Body of pancreas (tissue), 4 donors: ENCODE measurements at regions not wholly inside any gene's neighbourhood (a gene's known extent, or its start where the extent isn't known, plus 50 kb on each side); places are given as distances from the start of the nearest gene placed in this dataset.

Source experiments
- ATAC-seq: fragments of 150-250 bp; one replicate; pipeline ENCODE4 v1.9.1; 2016
- DNase-seq, 4 donors: peaks; one replicate each; pipeline ENCODE4 v3.0.0-alpha.2; 2019
- H3K27ac ChIP-seq, 4 donors: fragments of 200-600 bp; sonication (generic); 1 replicate in 3 of 4; 2 replicates in 1 of 4; pipeline versions ENCODE4 v1.5.1 to v1.6.1; 2016 to 2019; ENCODE audit warnings: mild to moderate bottlenecking in 1 of 4, mixed read lengths in 1 of 4, moderate library complexity in 1 of 4
- H3K27me3 ChIP-seq, 2 donors: fragments of 200-600 bp; sonication (generic); one replicate each; pipeline ENCODE4 v1.6.0; 2016; ENCODE audit warnings: mild to moderate bottlenecking in 1 of 2
- H3K36me3 ChIP-seq, 2 donors: fragments of 200-600 bp; sonication (generic); replicated peaks in 1 of 2; 2 replicates each; pipeline ENCODE4 v1.5.1; 2016; ENCODE audit warnings: low read depth in 2 of 2; ENCODE audit not compliant: insufficient read depth in 1 of 2
- H3K4me1 ChIP-seq: fragments of 200-600 bp; sonication (generic); one replicate; pipeline ENCODE4 v1.6.0; 2016
- H3K4me3 ChIP-seq, 2 donors: fragments of 200-600 bp; sonication (generic); 1 replicate in 1 of 2; 2 replicates in 1 of 2; pipeline ENCODE4 v1.5.1; 2016 to 2019
- H3K9me3 ChIP-seq, 3 donors: fragments of 200-600 bp; sonication (generic); 1 replicate in 2 of 3; 2 replicates in 1 of 3; pipeline ENCODE4 v1.5.1; 2016
- POLR2A ChIP-seq, 3 donors: fragments of 450-650 bp; IDR thresholded peaks; one replicate each; pipeline ENCODE4 v1.6.1; 2016; ENCODE audit warnings: antibody characterized with exemption in 3 of 3, mild to moderate bottlenecking in 2 of 3
- WGBS, 2 donors: methylation state at CpG; one replicate each; pipeline ENCODE4 v1.1.5; 2017; 5-methylcytosine and 5-hydroxymethylcytosine counted together
- intact Hi-C: fragments of 100-400 bp; cut with DNase I; formaldehyde crosslinking; loops from one replicate; pipeline ENCODE4 v1.15.1; 2023
- TF ChIP-seq, protein P1 (sequence below), 7 experiments: fragments of 450-650 bp in 4 of 7; fragments of 200-600 bp in 3 of 7; sonication (generic) in 3 of 7; IDR thresholded peaks; one replicate each; pipeline ENCODE4 v1.5.1; 2016 to 2019; ENCODE audit warnings: antibody characterized with exemption in 7 of 7

DNA sequence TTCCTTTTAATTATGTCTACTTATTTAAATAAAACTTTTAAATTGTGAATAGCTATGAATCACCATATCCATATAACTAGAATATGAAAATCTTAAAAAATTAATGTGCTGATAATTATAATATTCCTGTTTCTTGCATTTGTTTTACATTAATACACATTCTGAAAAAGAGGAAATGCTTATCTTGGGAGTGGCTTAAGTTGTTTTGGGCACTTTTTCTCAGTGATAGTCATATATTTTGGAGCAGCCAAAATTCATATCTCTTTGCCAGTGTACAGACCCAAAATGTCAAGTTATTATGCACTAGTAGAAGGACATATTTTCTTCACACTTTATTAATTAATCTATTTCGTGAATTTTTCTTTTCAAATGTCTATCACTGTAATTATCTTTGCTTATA is 838.5 kb downstream of the USP25 start:
- TF ChIP-seq, protein P1, sequence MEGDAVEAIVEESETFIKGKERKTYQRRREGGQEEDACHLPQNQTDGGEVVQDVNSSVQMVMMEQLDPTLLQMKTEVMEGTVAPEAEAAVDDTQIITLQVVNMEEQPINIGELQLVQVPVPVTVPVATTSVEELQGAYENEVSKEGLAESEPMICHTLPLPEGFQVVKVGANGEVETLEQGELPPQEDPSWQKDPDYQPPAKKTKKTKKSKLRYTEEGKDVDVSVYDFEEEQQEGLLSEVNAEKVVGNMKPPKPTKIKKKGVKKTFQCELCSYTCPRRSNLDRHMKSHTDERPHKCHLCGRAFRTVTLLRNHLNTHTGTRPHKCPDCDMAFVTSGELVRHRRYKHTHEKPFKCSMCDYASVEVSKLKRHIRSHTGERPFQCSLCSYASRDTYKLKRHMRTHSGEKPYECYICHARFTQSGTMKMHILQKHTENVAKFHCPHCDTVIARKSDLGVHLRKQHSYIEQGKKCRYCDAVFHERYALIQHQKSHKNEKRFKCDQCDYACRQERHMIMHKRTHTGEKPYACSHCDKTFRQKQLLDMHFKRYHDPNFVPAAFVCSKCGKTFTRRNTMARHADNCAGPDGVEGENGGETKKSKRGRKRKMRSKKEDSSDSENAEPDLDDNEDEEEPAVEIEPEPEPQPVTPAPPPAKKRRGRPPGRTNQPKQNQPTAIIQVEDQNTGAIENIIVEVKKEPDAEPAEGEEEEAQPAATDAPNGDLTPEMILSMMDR (IDR thresholded peaks at IDR 0.05) = no peak
- no peak for TF ChIP-seq POLR2A (IDR thresholded peaks at IDR 0.05)
- intact Hi-C loops = no loop called here
- Histone ChIP-seq H3K4me3 (no peak overlapping the region), H3K36me3 (no peaks in the 10 kb centered on the region), H3K27ac (no peak overlapping the region), H3K9me3 (no peaks in the 10 kb centered on the region), H3K4me1 (peaks cover 4% of the 10 kb centered on the region), H3K27me3 (no peaks in the 10 kb centered on the region)
- ATAC-seq (no peak), DNase-seq (no peak)
- WGBS, 2 donors = 45 to 48% methylated on average over 1 of the region's 1 CpG

DNA sequence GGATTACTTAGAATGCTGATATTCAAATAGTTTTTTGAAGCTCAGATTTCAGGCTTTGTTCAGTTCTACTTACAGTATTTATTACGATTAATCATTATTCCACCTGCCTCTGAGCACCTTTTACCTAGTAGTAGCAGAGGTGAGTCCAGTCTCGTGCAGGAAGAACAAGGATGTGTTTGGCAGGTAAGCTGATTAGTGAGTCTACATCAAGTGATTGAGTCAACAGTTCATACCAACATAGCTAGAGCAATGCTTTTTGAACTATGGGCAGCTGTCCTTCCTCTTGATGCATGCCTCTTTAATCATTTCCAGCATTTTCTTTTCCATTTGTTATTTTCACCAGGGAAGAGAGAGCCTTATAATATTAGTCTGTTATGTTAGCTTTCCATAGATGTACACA is 838.9 kb downstream of the USP25 start:
- TF ChIP-seq, protein P1 (IDR thresholded peaks at IDR 0.05) = no peak
- no peak for TF ChIP-seq POLR2A (IDR thresholded peaks at IDR 0.05)
- no peaks in the 10 kb centered on the region for H3K36me3 ChIP-seq
- H3K4me3 ChIP-seq = no peak overlapping the region
- 54 to 55% methylated on average over 2 of the region's 2 CpGs for WGBS, 2 donors
- no peak for ATAC-seq
- H3K27me3 ChIP-seq = no peaks in the 10 kb centered on the region
- no peak overlapping the region for H3K27ac ChIP-seq
- intact Hi-C loops = no loop called here
- DNase-seq = no peak
- H3K9me3 ChIP-seq = no peaks in the 10 kb centered on the region
- H3K4me1 ChIP-seq = peaks cover under 1% of the 10 kb centered on the region

DNA sequence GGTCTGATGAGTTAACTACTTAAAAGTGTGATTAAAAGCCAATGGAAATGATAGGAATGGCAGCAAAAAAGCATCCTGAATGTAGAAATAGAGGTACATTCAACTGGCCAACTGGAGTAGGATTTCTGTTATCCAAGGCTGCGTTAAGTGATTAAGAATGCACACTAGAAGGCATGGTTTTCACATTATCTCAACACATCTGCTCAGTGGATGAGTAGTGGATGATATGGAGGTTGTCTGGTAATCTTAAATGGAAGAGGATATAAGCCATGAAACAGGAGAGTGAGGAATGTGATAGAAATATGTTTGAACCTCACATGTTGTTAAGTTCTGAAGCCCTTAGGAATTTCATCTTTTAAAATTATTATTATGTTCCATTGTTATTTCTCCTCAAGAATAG is 839.9 kb downstream of the USP25 start:
- H3K36me3 ChIP-seq = no peaks in the 10 kb centered on the region
- H3K27me3 ChIP-seq = no peaks in the 10 kb centered on the region
- no peaks in the 10 kb centered on the region for H3K4me1 ChIP-seq
- H3K4me3 ChIP-seq = no peak overlapping the region
- DNase-seq (no peak), ATAC-seq (no peak)
- no peak for TF ChIP-seq POLR2A (IDR thresholded peaks at IDR 0.05)
- TF ChIP-seq, protein P1 (IDR thresholded peaks at IDR 0.05) = no peak
- intact Hi-C loops = no loop called here
- no peak overlapping the region for H3K27ac ChIP-seq
- H3K9me3 ChIP-seq = no peaks in the 10 kb centered on the region
- 87 to 100% methylated on average over 1 of the region's 1 CpG for WGBS, 2 donors

DNA sequence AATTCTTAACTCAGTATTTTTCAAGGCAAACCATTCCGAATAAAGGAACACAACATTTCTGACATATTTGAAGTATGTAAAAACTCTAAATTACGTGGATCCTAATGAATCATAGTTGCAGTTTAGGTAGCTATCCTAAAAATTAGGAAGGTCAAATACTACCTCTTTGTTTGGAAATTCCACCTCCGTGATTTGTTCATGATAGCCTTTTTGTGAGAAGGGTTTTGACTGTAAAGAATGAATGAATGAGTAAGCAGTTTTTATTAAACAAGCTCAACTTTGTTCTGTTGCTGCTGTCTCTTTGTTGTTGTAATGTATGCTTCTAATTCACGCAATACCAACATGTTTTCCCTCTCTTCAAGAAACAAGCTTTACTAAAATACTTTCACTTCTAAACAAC is 840.4 kb downstream of the USP25 start:
- DNase-seq = no peak
- Histone ChIP-seq H3K27me3 (no peaks in the 10 kb centered on the region), H3K4me3 (no peak overlapping the region), H3K9me3 (no peaks in the 10 kb centered on the region), H3K27ac (no peak overlapping the region), H3K36me3 (no peaks in the 10 kb centered on the region), H3K4me1 (no peaks in the 10 kb centered on the region)
- WGBS, 2 donors = 80 to 81% methylated on average over 4 of the region's 4 CpGs
- no peak for ATAC-seq
- intact Hi-C loops = no loop called here
- TF ChIP-seq POLR2A (IDR thresholded peaks at IDR 0.05) = no peak
- TF ChIP-seq, protein P1 (IDR thresholded peaks at IDR 0.05) = no peak

DNA sequence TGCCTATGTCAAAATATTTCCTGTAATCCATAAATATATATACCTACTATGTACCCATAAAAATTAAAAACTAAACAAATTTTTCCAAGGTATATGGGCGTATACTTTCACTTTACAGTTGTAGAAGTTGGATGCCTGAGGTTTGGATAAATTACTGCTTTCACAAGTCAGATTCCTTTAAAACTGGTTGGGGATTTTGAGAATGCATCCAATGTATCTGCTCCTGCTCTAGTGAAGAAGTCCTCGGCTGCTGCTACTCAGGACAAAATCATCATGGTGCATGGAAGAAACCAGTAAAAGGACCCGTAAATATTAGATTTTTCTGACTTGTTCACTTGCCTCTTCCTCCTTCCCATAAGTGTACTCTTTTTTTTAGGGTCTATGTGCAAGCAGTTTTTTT is 841.1 kb downstream of the USP25 start:
- ATAC-seq = no peak
- Histone ChIP-seq H3K4me1 (no peaks in the 10 kb centered on the region), H3K36me3 (no peaks in the 10 kb centered on the region), H3K27me3 (no peaks in the 10 kb centered on the region), H3K27ac (no peak overlapping the region), H3K4me3 (no peak overlapping the region), H3K9me3 (no peaks in the 10 kb centered on the region)
- no peak for DNase-seq
- intact Hi-C loops = no loop called here
- WGBS, 2 donors = 84 to 87% methylated on average over 3 of the region's 3 CpGs
- TF ChIP-seq, protein P1 (IDR thresholded peaks at IDR 0.05) = no peak
- no peak for TF ChIP-seq POLR2A (IDR thresholded peaks at IDR 0.05)
